ENCODE measurements at regions not wholly inside any gene's neighbourhood (a gene's known extent, or its start where the extent isn't known, plus 50 kb on each side); places are given as distances from the start of the nearest gene placed in this dataset.

DNA sequence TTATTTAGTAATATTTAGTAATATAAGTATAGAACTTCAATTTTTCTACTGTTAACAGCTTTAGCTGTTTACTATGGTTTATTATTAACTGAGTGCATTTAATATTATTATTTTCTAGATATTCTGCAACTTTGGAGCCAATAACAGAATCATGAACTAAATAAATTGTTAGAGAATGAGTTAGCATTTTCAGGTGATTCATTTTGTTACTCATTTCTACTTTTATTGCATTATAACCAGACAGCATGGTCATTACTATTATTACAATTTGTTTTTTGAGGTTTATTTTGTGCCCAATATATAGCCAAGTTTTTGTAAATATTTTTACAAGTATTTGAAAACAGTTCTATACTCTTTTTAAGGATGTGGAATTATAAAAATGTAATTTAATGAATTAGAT is 279.6 kb downstream of the SQOR start:
- no peak for TF ChIP-seq POLR2A (IDR thresholded peaks at IDR 0.05)
- TF ChIP-seq CTCF (IDR thresholded peaks at IDR 0.05), result no peak

Data from esophagus squamous epithelium (tissue), 4 donors.